GM06990 (cell line): ENCODE measurements at regions not wholly inside any gene's neighbourhood (a gene's known extent, or its start where the extent isn't known, plus 50 kb on each side); places are given as distances from the start of the nearest gene placed in this dataset.

ENCODE experiments used
- DNase-seq: peaks from one replicate; pipeline ENCODE4 v3.0.0-alpha.2; 2011; ENCODE audit not compliant: insufficient read length; ENCODE audit errors: extremely low read depth
- H3K27me3 ChIP-seq: replicated peaks from 2 replicates; pipeline ENCODE4 v1.6.0; 2011; ENCODE audit warnings: low read length; ENCODE audit not compliant: control insufficient read depth, insufficient read depth
- H3K36me3 ChIP-seq: 2 replicates; pipeline ENCODE4 v1.5.1; 2011; ENCODE audit warnings: low read length; ENCODE audit not compliant: control insufficient read depth, insufficient read depth
- H3K4me3 ChIP-seq: replicated peaks from 2 replicates; pipeline ENCODE4 v1.5.1; 2011; ENCODE audit warnings: low read depth, mild to moderate bottlenecking, control low read depth, low read length
- CTCF ChIP-seq: IDR thresholded peaks from 2 replicates; pipeline ENCODE4 v1.5.1; 2011; ENCODE audit warnings: low read length, control low read depth, mild to moderate bottlenecking, inconsistent platforms; ENCODE audit not compliant: insufficient read depth, poor library complexity, severe bottlenecking

GRCh38 chr7:9785211-9785610, 1188.5 kb upstream of the PHF14 start:
- TF ChIP-seq CTCF = no peak
- H3K36me3 ChIP-seq = no peaks in the 10 kb centered on the region

GRCh38 chr7:9796241-9796640, 1177.4 kb upstream of the PHF14 start:
- no peaks in the 10 kb centered on the region for H3K27me3 ChIP-seq
- no peak for DNase-seq
- no peak overlapping the region for H3K4me3 ChIP-seq
- no peak for TF ChIP-seq CTCF
- no peaks in the 10 kb centered on the region for H3K36me3 ChIP-seq

More at GRCh38 chr7:9785211-9785610, 1188.5 kb upstream of the PHF14 start:
- DNase-seq = no peak
- Histone ChIP-seq H3K27me3 (no peaks in the 10 kb centered on the region), H3K4me3 (no peak overlapping the region)

- Histone ChIP-seq H3K4me3 (no peak overlapping the region), H3K36me3 (no peaks in the 10 kb centered on the region), H3K27me3 (no peaks in the 10 kb centered on the region)
- no peak for DNase-seq
- no peak for TF ChIP-seq CTCF
These were observed 1151.0 kb upstream of the PHF14 start for GRCh38 chr7:9822458-9823290.

- no peaks in the 10 kb centered on the region for H3K27me3 ChIP-seq
- DNase-seq = no peak
- TF ChIP-seq CTCF = no peak
- H3K4me3 ChIP-seq = no peak overlapping the region
- no peaks in the 10 kb centered on the region for H3K36me3 ChIP-seq
These were observed 1138.5 kb upstream of the PHF14 start for GRCh38 chr7:9835199-9835598.

- no peak overlapping the region for H3K4me3 ChIP-seq
- H3K36me3 ChIP-seq = no peaks in the 10 kb centered on the region
- DNase-seq = no peak
- H3K27me3 ChIP-seq = no peaks in the 10 kb centered on the region
- TF ChIP-seq CTCF = no peak
These were observed 1137.0 kb upstream of the PHF14 start for GRCh38 chr7:9836671-9837070.
